Anterior cingulate cortex (tissue), 58 donors: ENCODE measurements at regions not wholly inside any gene's neighbourhood (a gene's known extent, or its start where the extent isn't known, plus 50 kb on each side); places are given as distances from the start of the nearest gene placed in this dataset.
"Not testable (repeated sequence)": the region's sequence is repeated elsewhere in the genome, so short reads cannot be mapped to it uniquely, and the experiment has no call there.

ENCODE experiments used
- DNase-seq, 58 donors: peaks; one replicate each; lab custom pipeline; 2025; lab: John Stamatoyannopoulos, UW

DNA sequence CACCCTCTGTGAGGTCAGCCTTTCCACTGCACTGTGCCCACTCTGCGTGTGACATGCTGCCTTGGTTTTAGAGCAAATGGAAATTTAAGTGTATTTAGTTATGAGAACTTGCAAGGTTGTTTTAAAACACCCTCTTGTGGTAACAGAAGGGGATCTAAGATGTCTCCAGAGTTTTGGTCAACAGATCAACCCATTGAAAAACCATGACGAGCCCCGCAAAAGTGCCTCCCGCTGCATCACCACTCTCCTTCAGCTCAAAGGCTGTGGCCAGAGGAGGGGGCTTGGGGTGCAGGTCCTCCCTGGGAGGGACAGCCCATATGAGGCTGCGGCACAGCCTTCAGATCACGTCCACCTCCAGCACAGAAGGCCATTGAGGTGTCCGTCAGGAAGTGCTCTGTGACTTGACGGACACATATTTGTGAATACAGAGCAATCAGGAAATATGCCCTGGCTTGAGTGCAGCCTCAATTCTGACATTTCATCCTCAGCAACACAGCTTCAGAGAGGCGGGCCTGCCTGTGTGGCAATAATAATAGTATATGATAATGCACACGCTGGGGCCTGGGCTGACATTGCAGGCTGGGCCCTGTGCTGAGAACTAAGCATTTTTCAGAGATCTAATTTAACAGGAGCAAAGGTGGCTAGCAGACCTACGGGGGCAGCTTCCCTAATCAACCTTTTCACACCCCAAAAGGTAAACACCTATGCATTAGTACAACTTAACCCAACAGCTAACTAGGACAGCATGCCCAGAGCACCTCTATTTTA is 213.9 kb downstream of the ANAPC1 start:
- no peak for DNase-seq

DNA sequence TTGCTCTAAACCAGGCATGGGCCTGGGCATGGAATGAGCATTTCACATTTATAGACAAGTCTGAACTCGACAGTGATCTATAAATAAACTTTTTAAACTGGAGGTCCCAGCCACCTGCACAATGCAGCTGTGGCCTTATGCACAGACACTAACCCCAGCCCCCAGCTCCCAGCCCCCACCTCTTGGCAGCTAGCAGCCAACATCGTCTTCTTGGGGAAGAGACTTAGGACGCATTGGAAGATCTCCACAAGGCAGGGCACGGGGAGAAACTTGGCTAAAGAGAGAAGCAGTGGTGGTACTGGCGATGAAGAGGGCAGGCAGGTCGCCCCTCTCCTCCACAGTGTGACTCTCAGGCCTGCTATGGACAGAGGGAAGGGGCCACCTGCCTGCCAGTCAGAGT is 213.2 kb downstream of the ANAPC1 start:
- DNase-seq, result no peak

DNA sequence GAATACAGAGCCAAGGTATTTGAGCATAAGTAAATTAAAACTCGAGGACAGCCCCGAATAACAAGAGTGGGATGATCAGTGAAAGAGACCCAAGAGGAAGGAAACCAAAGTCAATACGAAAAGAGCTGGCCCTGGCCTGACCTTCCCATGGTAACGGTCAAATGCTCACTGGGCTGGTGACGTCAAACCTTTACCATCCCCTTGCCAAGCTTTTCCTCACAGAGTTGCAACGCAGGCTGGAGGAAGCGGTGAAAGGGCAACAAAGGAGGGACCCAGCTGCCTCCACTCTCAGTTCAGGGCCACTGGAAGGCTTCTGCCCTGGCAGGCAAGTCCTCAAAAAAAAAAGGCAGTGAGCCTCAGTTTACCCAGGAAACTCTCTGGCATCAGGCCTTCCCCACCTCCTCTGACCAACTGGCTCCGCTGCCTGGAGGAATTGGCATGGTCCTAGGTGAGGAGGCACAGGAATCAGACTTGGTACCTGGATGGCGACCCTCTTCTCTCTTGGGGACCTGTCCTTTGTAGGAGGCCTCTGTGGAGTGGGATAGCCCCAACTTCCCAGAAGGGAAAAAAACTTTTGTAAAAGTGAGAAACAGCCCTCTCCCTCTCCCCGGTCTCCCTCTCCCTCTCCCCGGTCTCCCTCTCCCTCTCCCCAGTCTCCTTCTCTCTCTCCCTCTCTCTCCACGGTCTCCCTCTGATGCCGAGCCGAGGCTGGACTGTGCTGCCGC is 212.4 kb downstream of the ANAPC1 start:
- DNase-seq, result no peak

DNA sequence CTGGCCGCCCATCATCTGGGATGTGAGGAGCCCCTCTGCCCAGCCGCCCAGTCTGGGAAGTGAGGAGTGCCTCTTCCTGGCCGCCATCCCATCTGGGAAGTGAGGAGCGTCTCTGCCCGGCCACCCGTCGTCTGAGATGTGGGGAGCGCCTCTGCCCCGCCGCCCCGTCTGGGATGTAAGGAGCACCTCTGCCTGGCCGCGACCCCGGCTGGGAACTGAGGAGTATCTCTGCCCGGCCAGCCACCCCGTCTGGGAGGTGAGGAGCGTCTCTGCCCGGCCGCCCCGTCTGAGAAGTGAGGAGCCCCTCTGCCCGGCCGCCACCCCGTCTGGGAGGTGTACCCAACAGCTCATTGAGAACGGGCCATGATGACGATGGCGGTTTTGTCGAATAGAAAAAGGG is 211.4 kb downstream of the ANAPC1 start:
- not testable (repeated sequence) for DNase-seq

DNA sequence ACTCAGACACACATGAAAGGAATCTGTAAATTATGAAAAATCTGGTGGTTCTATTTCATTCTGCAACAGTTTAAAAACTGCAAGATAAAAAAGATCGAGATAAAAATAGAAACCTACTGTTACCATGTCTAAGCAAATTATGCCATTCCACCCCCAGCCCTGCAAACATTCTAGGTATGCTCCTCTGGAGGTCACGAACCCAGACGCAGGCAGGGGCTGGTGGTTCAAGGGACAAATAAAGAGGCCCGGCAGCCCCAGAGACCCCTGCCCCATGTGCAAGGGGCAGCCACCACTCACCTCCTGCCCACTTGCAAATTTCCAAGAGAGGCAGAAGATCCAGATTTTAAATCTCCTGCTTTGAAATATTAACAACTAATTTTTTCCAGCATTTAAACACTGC is 210.5 kb downstream of the ANAPC1 start:
- no peak for DNase-seq

DNA sequence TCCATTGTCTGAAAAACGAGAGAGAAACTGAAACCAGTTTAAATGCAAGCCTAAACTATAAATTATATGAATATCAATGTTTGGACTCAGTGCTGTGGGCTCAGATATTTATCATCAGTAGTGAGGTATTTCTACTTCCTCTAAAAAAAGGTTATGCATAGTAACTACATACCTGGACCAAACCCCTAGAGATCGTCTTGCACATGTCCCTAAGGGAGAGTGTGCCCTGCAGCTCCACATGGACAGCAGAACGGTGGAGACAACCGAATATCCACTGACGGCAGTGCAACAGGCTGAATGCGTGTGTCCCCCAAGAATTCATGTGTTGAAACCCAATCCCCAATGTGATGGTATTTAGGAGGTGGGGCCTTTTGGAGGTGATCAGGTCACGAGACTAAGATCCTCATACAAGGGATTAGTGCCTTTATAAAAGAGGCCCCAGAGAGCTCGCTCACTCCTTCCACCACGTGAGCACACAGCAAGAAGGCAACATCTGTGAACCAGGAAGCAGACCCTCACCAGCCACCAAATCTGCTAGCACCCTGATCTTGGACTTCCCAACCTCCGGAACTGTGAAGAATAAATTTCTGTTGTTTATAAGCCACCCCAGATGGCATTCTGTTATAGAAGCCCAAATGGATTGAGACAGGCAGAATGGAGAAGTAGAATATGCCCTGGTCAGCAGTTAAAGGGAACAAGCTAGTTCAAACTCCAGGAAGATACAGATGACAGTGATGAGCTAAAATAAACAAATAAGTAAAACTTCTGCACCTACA is 208.4 kb downstream of the ANAPC1 start:
- DNase-seq, result no peak

DNA sequence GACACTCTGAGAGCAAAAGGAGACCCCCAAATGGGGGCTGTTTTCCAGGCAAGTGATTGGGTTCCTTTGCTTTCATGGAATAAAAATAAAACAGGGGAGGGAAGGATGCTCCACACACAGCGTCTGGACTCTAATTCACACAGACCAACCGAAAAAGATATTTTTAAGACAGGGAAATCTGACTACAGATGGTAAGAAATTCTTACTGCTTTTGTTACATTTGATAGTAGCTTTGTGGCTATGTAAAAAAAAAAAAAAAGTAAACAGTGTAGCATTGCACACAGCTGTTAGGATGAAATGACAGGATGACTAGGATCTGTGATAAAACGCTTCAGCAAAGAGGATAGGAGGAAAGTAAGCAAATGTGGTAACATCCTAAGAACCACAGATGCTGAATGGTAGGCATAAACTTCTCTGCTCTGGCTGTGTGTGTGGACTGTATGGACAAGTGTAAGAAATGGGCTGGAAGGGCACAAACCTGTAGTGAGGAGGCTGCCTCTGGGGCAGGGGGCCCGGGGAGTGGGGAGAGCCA is 207.6 kb downstream of the ANAPC1 start:
- DNase-seq, result no peak

DNA sequence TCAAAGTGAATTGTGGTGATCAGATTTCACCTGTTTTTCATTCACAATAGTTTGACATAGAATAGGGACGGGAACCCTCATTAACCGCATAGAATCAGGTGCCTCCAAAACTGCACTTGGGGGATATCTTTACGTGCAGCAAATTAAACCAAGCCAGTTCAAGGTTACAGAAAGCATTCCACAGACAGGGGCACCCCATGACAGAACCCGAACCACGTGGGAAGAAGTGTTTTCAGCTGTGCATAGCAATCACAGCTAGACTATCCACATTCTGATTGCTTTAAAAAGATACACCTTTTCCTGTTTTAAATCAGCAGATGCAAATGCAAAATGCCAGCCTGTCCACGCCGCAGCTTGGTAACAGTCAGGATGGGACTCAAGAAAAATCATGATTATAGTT is 205.8 kb downstream of the ANAPC1 start:
- DNase-seq, result no peak

DNA sequence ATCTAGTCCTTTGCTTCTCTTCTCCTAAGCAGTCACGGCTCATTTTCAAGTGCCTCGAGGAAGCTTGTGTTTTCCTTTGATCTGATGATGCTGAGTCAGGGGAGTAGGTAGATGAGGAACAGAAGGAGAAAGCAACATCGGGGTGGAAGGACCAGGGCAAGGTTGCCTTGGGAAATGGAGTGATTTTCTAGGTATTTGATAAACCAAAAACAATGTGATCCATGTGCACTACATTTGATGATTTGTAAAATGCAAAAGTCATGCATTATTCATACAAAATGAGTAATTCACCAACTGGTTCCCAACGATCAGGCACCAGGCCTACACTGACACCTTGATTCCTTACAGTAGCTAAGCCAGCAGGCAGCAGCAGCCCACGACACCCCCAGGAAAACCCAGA is 205.3 kb downstream of the ANAPC1 start:
- DNase-seq, result peak in 2 of 58 donors; percentile 4 to 8

DNA sequence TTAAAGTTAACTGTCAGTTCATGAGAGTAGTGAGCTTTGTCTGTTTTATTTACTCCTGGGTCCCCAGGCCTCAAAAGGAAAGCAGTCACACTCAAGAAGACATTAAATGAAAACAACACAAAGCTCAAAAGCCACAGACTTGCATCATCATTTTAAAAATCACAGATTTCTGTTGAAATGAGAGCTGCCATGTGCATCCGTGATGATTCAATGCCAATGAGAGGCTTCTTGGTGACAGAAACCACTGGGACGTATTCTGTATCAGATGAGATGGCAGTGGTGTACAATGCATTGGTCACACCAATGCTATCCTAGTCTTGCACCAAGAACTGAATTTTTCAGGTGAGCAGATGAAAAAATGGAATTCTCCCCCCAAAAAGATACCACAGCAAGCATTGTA is 204.8 kb downstream of the ANAPC1 start:
- DNase-seq, result no peak

DNA sequence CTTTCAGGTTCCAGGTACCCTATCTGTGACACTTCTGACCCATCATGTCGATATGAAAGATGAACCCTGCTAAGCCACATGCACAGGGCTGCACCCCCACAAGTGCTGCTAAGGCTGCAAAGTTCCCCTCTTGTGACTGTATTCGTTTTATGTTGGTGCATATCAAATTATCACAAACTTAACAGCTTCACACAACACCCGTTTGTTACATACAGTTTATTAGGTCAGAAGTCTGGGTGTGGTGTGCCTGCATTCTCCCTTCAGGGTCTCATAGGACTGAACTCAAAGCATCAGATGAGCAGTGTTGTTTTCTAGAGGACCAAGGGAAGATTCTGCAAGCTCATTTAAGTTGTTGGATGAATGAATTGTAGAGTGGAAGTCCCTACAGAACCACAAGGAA is 199.4 kb downstream of the ANAPC1 start:
- DNase-seq, result no peak

DNA sequence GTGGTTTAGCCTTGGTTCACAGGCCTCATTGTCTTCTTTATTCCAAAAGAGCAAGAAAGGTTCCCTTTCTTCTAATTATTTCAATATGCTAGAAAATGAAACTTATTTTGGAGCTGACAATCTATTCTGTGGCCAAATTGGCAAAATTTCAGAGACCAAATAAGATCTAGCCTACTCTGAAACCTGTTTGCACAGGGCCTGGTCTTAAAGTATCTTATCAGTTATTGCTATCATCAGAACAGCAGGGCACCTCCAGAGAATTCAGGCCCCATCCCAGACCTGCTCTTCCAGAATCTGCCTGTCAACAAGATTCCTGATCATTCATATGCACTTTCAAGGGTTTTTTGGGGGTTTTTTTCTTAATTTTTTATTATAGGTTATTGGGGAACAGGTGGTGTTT is 198.7 kb downstream of the ANAPC1 start:
- DNase-seq, result no peak

DNA sequence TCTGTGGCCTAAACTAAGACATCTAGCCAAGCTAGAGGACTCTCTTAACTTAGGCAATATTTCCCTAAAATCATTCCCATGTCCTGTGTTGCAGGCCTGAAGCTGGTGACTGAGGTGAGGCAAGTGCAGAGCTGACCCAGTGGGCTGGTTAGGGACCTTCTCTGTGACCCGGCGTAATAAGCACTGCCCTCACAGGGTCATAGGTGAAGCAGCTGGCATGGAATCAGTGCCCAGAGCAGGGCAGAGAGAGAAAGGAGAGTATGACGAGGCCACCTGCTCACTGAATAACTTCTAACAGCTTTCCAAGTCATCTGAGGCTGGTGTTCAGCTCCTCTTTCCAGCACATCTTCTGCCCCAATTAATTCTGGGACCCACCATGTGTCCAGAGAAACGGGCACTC is 197.0 kb downstream of the ANAPC1 start:
- no peak for DNase-seq

DNA sequence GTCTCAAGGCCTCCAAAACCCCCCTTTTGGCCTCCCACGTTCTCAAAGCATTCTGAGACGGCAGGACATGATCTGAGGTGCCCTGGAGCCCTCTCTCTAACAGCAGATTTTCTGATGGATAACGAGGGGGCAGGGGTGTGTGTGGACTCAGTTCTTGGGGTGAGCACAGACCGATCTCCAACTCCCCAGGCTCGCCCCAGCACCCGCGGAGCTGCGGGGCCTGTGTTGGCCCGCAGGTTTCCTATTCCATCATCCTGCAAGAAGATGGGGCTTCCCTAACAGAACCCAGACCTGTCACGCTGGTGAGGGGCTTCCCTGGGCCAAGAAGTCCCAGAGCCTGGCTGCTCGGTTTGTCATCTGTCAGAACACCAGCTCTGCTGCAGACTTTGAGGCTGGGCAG is 196.1 kb downstream of the ANAPC1 start:
- DNase-seq, result no peak

DNA sequence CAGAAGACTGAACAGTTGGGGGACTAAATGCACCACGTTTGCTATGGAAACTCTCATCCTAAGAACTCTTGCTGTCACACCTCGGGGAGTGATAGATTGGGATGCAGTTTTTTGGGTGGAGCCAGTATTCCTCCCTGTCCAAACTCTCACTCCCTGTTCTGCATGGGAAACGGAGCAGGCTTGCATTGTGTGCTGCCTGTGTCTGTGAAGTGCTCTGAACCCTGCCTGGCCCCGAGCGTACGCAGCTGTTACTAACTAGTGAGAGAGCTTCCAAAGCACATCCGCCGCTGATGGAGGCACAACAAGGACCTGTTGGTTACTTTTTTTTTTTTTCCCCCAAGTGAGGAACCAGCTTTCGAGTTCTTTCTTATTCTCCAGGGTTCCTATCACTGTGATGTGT is 195.5 kb downstream of the ANAPC1 start:
- no peak for DNase-seq

DNA sequence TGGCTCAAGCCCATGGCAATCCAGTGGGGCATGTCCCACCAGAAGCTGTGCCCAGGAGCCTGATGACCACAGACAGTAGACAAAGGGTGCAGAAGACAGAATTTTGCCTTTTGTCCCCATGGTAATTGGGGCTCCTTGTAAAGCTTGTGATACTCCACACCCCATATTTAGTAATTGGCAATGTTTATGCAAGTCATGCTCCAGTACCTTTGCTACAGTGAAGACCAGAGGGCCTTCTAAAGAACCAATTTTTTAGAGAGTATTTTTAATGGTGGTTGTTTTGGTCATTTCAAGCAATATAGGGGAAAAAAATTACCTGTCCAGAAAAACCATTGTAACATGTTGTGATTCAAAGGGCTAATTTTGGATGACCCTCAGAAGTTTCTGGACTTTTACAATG is 194.8 kb downstream of the ANAPC1 start:
- no peak for DNase-seq

DNA sequence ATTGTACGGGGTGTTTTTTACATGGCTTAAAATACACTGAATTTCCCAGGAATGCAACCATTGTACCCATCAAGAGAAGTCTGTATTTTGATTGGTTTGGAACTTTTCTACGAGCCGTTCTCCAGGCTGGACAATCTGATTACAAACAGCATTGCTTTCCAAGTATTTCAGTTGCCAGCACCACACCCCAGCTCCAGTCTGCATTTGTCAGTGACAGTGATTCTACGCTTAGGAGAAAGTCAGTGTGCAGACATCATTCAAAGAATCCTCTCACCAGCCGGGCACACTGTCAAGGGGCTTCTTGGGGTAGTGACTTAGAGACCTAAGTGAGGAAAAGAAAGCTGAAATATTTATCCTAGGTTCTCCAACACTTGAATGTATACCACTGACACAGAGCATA is 194.1 kb downstream of the ANAPC1 start:
- no peak for DNase-seq

DNA sequence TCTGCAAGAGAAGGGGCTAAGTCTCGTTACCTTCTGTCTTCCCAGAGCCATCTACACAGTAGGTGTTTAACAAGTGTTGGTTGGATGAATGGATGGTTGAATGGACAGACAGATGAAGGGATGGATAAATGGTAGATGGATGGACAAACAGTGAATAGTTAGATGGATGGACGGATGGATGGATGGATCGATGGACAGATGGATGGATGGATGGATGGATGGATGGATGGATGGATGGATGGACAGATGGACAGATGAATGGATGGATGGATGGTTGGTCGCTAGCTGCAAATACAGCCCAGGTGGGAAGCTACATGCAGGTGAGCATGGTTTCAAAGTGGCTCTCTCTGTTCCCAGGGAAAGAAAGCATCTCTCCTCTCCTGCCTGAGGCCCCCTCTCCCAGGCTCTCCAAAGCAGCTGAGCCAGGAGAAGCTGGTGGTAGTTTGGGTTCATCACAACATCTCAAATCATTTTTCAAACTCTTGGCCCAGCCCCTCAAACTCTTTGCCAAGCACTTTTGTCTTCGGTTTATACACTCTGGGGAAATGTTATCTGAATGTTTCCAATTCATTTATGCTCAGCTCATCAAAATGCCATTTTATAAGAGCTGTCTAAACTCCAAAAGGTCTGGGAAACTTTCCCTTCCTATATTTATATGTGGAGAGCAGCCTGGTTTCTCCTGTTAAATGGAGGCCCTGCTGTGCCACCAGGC is 192.7 kb downstream of the ANAPC1 start:
- no peak for DNase-seq

DNA sequence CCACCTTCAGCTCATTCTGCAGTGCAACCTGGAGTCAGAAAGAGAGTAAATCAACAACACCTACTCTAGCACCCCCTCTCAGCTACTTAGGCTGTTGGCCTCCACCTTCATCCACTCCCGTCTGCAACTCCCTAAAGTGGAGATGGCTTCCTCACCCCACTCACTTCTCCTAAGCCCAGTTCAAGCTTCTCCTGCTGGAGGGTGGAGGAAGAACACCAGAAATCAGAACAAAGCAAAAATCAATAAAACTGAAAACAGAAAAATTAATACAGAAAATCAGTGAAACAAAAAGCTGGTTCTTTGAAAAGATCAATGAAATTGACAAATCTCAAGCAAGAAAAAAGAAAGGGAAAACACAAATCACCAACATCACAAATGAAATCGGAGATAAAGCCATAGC is 191.7 kb downstream of the ANAPC1 start:
- DNase-seq, result no peak

DNA sequence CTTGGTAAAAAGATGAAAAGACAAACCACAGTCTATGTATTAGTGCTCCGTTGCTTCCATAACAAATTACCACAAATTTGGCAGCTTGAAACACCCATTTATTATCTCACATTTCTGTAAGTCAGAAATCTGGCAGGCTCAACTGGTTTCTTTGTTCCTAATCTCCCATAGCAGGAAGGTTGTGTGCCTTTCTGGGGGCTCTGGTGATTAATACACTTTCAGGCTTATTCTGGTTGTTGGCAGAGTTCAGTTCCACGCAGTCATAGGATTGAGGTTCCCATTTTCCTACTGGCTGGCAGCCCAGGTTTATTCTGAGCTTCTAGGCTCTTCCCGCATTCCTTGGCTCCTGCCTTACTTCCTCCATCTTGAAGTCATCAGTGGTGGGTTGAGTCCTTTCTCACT is 189.3 kb downstream of the ANAPC1 start:
- DNase-seq, result no peak
